ENCODE measurements at regions not wholly inside any gene's neighbourhood (a gene's known extent, or its start where the extent isn't known, plus 50 kb on each side); places are given as distances from the start of the nearest gene placed in this dataset.

DNA sequence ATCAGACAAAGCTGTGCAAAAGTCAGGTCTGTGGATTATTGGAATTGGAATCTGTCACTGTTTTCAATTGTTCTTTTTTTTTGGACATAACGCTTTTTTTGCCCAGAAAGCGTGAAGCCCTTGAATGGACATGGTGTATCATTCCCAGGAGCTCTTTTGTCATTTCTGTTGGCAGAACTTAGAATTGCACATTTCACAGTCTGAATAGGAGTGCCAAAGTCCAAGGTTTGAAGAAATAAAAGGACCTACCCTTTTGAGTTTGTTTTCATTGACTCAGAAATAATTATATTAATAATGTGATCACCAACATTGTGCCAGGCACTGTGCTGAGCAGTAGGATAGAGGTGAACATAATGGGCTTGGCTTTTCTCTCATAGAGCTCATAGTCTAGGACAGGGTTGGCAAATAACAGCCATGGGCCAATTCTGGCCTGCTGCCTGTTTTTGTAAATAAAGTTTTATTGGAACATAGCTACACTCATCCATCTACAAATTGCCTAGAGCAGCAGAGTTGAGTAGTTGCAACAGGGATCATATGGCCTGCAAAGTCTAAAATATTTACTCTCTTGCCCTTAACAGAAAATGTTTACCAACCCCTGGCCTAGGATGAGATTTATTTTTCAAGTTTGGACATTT lies 62.6 kb upstream of the ATXN1 start (continued):
- no peak for TF ChIP-seq POLR2AphosphoS5 (IDR thresholded peaks at IDR 0.05; ENCODE audit: low read depth, low read length)
- TF ChIP-seq, protein P1, sequence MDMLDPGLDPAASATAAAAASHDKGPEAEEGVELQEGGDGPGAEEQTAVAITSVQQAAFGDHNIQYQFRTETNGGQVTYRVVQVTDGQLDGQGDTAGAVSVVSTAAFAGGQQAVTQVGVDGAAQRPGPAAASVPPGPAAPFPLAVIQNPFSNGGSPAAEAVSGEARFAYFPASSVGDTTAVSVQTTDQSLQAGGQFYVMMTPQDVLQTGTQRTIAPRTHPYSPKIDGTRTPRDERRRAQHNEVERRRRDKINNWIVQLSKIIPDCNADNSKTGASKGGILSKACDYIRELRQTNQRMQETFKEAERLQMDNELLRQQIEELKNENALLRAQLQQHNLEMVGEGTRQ (IDR thresholded peaks at IDR 0.05; ENCODE audit: borderline replicate concordance, low read depth, low read length), result no peak
- TF ChIP-seq JUND (IDR thresholded peaks at IDR 0.05), result no peak
- TF ChIP-seq, protein P2, sequence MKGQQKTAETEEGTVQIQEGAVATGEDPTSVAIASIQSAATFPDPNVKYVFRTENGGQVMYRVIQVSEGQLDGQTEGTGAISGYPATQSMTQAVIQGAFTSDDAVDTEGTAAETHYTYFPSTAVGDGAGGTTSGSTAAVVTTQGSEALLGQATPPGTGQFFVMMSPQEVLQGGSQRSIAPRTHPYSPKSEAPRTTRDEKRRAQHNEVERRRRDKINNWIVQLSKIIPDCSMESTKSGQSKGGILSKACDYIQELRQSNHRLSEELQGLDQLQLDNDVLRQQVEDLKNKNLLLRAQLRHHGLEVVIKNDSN (IDR thresholded peaks at IDR 0.05; ENCODE audit: borderline replicate concordance, low read depth), result no peak
- TF ChIP-seq RAD21 (IDR thresholded peaks at IDR 0.05; ENCODE audit: low read length), result no peak

DNA sequence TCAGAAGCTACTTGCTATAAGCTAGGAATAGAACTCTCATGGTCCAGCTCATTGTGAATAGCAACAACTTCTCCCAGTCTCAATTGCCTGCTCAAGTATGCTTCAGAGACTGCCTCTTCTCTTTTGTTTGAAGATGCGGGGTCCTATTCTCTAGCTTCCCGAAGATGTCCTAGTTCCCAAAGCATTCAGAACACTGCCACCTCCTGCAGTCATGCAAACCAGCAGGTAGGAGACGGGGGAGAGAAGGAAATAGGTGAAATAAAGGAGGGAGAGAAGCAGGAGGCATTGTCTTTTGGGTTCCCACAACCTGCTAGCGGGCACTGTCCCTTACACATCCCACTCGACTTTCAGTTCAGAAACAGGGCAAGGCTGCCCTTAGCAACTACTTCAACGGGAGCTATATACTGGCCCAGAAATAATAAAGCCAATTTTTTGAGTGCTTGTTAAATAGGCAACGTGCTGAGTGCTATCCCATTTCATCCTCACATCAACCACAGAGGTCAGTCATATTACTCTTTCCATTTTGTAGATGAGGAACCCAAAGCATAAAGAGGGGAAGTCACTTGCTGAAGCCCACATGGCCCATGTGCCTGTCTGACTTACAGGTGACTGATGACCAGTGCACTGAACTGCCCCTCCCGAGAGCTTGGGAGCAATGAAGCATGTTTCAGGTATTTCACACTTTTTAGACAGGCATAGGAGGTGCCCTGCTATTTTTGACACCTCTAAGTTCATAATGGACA lies 61.9 kb upstream of the ATXN1 start:
- no peak overlapping the region for H3K9ac ChIP-seq
- no peak overlapping the region for H3K4me3 ChIP-seq (ENCODE audit: low read depth in 2 of 2, low read length in 1 of 2)
- no peaks in the 10 kb centered on the region for H3K79me2 ChIP-seq (ENCODE audit: insufficient read depth)
- H3K4me1 ChIP-seq (ENCODE audit: control insufficient read depth in 1 of 2, insufficient read depth in 2 of 2, low read depth in 1 of 2, low read length in 1 of 2), result no peaks in the 10 kb centered on the region
- DNase-seq, result no peak
- WGBS (ENCODE audit: low lambda C conversion rate), result 76% methylated on average over 8 of the region's 8 CpGs
- no peaks in the 10 kb centered on the region for H3K36me3 ChIP-seq (replicated peaks in 1 of 2; ENCODE audit: control insufficient read depth in 1 of 2, insufficient read depth in 2 of 2, low read length in 1 of 2)
- TF ChIP-seq, protein P1 (IDR thresholded peaks at IDR 0.05; ENCODE audit: borderline replicate concordance, low read depth, low read length), result no peak
- TF ChIP-seq SMC3 (IDR thresholded peaks at IDR 0.05; ENCODE audit: low read depth, low read length) (no peak), GABPA (IDR thresholded peaks at IDR 0.05; ENCODE audit: low read depth) (no peak), PBX3 (IDR thresholded peaks at IDR 0.05) (no peak), TCF12 (IDR thresholded peaks at IDR 0.05) (no peak), FOXM1 (IDR thresholded peaks at IDR 0.05; ENCODE audit: low read depth) (no peak), SIN3A (IDR thresholded peaks at IDR 0.05; ENCODE audit: borderline replicate concordance, low read depth, low read length) (no peak), RXRA (IDR thresholded peaks at IDR 0.05; ENCODE audit: borderline replicate concordance, low read depth) (no peak), EP300 (IDR thresholded peaks at IDR 0.05; ENCODE audit: borderline replicate concordance in 1 of 2, low read depth in 1 of 2, low read length in 1 of 2) (no peak)
- TF ChIP-seq, protein P3, sequence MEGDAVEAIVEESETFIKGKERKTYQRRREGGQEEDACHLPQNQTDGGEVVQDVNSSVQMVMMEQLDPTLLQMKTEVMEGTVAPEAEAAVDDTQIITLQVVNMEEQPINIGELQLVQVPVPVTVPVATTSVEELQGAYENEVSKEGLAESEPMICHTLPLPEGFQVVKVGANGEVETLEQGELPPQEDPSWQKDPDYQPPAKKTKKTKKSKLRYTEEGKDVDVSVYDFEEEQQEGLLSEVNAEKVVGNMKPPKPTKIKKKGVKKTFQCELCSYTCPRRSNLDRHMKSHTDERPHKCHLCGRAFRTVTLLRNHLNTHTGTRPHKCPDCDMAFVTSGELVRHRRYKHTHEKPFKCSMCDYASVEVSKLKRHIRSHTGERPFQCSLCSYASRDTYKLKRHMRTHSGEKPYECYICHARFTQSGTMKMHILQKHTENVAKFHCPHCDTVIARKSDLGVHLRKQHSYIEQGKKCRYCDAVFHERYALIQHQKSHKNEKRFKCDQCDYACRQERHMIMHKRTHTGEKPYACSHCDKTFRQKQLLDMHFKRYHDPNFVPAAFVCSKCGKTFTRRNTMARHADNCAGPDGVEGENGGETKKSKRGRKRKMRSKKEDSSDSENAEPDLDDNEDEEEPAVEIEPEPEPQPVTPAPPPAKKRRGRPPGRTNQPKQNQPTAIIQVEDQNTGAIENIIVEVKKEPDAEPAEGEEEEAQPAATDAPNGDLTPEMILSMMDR (IDR thresholded peaks at IDR 0.05), result no peak
- CTCF ChIA-PET, result interaction anchor here (1.3 to 1.9 kb wide), 3 partner anchors 60 to 312 kb away, joined by 3 to 5 read pairs (median 5); no protein-coding TSS in a partner anchor
- H3K9me3 ChIP-seq, result no peaks in the 10 kb centered on the region
- POLR2A ChIA-PET, result no interaction called here
- no peak overlapping the region for H3K4me2 ChIP-seq
- no peaks in the 10 kb centered on the region for H3K9me2 ChIP-seq
- no peaks in the 10 kb centered on the region for H4K20me1 ChIP-seq (ENCODE audit: insufficient read depth)
- H3K27me3 ChIP-seq (ENCODE audit: insufficient read depth), result no peaks in the 10 kb centered on the region
- no peaks in the 10 kb centered on the region for H3F3A ChIP-seq (replicated peaks; ENCODE audit: insufficient read depth)
- H3K27ac ChIP-seq (ENCODE audit: low read depth in 2 of 2, low read length in 1 of 2), result no peak overlapping the region
- no peak overlapping the region for H2AFZ ChIP-seq (ENCODE audit: low read depth)
